NCI-H187 (cell line): ENCODE measurements at regions not wholly inside any gene's neighbourhood (a gene's known extent, or its start where the extent isn't known, plus 50 kb on each side); places are given as distances from the start of the nearest gene placed in this dataset.

Source experiments
- DNase-seq, 2 experiments: peaks; one replicate each; lab custom pipeline; 2025; lab: John Stamatoyannopoulos, UW

DNA sequence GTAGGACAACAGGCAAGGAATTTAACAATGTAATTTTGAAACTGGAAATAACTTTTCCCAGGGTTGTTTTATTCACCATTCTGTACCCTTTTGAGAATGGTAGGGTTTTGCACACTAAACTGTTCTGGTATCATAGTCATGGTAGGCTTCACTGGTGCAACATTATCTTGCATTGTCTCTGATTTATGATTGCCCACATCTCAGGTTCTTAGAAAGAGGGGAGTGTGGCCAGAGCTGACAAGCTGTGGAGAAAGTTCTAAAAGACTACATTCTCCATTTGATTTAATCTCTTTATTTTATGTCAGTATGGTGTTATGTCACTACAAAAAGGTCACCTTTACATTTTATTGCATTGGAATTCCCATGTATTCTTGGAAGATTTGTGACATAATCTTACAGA is 447.3 kb downstream of the GRIA2 start:
- DNase-seq = no peak

DNA sequence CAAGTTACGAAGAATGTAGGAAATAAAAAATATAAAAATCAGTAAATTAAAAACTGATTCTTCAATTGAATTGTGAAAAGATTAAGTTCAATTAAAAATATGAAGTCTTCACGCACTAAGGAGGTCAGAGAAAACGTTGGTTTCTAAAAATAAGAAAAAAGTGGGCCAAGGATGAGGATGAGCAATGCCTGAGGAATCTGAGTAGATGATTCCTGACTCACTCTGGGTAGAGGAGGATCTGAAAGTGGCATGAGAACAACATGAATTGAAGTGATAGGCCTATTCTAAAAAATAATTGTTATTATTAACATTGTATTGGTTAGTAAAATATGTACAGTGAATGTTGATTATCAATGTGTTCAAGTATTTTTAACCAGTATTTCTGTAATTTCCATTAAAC is 444.2 kb downstream of the GRIA2 start:
- no peak for DNase-seq

DNA sequence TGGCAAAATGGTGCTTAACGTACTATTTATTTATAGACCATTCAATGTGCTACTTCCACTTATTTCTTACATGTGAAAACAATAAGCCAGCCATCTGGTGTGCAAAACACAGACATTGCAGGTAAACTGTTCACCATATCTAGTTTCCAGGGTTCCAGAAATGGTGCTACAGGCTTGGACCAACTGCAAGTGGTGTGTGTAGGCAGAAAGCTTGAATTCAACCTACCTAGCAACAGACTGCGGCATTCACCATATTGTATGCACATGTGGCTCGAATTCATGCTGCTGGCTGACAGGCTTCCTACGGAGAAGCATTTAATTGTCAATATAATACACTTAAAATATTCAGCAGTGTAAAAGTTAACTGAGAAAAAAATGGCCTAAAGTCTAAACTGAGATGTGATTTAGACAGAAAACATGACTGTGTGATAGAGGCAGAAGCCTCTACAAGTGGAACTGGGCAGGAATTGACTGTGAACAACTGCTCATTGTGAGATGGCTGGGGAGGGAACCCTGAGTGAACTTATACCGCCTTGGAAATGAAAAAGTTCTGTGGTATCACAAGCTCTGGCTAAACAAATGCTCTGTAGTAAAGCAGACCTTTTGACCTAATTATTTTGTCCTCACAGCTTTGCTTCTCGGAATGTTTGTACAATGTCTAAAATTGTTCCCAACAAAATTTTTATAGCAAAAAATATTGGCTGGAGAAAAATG is 434.7 kb downstream of the GRIA2 start:
- DNase-seq = no peak

DNA sequence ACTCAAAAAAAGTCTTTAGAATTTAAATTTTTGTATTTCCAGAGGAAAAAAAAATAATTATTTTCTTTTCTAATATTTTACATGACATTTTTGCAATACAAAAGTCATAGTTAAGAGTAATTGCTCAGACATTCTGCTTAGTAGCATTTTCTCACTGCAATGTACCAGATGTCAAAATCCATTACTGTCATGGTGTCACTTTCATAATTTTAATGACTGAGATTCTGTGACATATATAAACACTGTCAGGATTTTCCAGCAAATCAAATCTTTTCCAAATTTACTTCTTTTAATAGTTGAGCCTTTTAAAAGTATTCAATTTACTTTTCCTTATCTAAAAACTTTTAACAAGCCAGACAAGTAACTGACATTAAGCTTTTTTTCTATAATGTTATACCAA is 422.7 kb downstream of the GRIA2 start:
- no peak for DNase-seq

DNA sequence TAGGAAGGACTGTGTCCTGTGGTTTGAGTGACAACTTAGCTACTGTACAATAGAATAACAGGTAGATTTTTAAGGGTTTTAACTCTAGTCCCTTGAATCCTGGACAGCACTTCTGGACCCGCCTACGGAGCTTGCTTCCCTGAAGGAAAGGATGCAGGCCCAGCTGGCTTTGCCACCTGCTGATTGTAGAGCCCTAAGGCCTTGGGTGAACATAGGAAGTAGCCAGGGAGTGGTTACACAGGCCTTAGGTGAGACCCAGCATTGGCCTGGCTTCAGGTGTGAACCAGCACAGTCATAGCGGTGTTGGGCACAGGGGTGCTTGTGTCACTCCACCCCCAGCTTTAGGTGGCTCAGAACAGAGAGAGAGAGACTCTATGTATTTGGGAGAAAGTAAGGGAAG is 413.5 kb downstream of the GRIA2 start:
- no peak for DNase-seq

DNA sequence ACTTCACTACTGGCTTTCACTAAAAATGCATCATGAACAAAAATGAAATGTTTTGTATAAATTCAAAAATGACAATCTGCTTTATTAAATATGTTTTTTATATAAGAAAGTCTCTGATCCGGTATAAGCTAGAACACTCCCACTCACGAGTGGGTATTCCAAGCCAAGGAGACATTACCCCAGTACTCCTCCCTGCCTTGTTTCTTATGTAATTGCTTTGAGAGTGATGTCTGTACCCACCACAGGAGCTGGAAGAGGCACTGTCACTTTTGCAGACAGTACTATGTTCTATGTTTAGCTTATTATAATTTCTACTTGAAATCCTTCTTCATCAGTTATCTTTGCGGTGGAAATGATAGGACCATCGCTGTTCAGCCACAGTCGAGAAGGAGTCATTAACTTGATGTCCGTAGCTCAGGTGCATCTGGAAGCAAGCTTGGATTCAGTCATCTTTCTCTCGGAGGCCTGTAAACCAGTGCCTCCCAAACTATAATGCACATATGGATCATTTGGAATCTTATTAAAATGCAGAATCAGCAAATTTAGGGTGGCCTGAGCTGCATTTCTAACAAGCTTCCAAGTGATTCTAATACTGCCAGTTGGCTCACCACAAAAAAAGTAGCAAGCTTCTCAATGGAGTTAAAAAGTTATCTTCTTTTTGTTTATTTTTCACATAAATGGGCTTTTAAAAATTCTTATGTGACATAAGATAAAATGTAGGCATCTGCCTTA is 396.4 kb downstream of the GRIA2 start:
- no peak for DNase-seq

DNA sequence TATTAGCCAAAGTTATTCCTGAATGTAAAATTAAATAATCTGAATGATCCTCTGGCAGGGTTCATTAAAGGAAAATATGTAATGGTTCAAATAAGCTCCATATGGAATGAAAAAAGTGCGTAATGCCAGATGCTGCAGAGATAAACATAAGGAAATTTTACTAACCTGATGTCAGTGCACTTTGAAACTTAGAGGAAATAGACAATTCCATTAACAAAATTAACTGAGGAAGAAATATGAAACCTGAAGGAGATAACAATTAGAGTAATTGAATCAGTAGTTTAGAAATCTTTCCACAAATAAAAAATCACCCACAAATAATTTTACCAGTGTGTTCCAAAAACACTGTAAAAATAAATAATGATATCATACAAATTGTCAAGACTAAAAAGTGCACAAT is 387.5 kb downstream of the GRIA2 start:
- DNase-seq = no peak

DNA sequence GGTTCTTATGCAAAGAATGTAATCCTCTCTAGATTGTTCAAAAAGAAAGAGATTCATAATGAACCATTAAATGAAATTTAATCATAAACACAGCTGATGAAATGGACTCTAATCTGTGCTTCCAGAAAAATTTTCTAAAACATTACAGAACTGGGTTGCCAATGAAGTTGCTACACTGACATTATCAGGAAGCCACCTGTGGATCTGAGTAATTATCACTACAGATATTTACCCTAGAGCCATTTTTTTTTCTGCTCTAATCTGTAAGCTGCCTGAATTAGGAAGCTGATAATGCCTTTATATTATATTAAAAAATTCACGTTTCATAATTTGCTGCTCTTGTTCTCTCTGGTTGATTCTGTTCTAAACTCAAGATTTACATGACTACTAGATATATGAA is 380.1 kb downstream of the GRIA2 start:
- DNase-seq = no peak

DNA sequence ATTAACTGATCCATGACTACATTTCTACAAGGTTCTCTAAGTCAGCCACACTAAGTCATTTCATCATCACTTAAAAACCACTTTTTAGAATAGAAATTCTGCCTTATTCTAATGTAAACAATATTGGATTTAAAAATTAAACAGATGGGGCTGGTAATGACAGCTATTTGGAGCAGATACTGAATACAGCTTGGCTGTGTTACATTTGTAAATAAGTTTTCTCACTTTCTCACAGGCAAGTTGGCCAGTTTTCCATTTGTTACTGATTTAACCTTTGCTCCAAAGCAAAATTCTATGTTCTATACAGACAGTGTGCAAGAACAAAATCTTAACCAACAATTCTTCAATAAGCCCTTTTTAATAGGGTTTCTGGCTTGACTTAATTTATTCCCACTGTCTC is 370.7 kb downstream of the GRIA2 start:
- no peak for DNase-seq

DNA sequence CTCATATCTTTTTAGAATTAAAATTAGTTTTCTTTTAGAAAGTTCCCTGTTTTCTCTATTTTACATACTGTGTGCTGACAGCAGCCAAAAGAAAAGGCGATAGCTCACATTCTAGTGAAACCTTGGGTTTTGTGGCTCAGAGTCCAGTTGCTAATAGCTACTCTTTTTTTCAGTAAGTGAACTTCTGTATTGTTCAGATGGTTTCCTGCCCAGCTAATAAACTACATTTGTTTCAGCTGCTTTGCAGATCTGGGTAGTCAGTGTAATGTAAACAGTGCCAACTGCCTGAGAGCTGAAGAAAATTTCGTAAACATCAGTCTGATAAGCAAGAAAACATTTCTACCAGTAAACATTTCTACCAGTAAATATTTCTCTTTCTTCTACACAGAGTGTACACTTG is 370.2 kb downstream of the GRIA2 start:
- no peak for DNase-seq

DNA sequence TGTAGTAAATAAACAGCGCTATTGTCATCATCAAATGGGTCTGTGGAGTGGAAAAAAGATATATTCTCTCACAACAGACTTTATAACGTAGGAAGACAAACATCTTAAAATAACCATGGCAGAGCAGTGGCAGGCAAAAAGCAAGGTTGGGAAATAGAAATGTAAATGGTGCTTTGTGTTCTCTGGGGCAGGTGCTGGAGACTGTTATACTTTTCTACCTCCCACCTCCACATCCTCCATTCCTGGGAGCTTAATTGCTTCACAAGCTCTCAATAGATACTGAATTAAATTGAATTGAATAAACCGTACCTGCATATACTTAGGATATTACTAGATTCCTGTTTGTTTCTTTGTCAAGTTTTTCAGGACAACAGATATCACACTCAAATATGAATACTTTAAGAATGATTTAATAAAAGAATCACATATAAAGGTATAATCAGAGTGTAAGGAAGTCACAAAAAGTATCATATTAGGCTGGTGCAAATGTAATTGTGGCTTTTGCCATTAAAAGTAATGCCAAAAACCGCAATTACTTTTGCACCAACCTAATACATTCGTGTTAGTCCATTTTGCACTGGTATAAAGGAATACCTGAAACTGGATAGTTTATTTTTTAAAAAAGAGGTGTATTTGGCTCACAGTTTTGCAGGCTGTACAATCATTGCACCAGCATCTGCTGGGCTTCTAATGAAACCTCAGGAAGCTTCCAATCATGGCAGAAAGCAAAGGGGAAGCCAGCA is 367.3 kb downstream of the GRIA2 start:
- DNase-seq = no peak

DNA sequence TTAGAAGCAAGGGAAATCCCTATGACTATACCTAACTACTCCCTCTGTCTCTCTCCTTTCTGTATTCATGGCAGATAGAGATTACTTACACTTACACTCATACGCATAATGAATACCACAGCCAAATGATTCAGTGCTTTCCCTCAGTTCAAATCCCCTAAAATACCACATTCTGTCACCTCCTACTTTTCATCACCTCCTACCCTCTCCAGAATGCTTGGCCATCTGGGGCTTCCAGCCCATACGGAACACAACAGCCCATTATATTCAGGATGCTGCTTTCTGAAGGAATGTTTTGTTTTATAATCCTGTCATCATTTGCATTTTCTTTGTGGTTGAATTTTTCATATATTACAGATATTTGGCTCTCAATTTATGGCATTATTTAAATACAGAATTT is 361.6 kb downstream of the GRIA2 start:
- DNase-seq = no peak

DNA sequence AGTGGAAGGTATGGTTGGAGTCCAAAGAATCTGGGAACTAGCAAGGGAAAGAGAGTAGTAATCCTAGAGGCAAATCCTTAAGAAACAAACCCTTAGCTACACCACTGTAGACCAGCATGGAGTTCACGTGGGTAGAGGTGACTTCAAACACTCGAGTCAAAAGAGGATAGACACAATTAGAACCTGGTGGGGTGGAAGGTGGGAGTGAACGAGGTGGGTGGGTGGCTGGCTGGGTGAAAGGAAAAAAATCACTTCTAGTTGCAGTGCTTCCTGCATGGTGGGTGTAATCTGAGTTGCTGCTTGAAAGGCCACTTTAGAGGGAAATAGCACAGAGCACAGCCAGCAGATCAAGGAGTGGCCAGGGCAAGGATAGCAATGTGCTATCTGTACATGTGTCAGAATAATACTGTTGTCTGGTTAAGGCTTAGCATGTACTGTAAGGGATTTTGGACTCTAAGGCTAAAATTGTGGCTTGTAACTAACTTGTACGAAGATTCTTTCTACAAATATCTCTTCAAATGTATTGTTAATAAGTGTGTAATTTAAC is 356.2 kb downstream of the GRIA2 start:
- DNase-seq = no peak

DNA sequence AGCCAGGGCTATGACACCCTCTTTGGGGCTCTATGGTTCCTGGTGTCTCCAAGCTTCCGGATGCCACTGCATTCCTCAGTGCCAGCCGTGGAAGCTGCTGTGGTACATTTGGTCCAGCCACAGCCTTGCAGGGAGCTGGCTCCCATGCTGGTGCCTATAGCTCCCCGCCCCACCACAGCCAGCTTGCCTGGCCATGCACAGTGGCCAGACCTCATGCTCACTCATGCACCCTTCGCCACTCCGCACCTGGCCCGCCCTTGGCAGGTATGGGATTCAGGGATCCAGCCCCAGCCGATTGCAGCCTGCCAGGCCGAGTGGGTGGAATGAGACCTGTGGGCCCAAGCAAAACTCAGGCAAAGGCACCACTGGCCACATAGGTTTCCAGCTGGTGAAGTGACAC is 354.8 kb downstream of the GRIA2 start:
- no peak for DNase-seq

DNA sequence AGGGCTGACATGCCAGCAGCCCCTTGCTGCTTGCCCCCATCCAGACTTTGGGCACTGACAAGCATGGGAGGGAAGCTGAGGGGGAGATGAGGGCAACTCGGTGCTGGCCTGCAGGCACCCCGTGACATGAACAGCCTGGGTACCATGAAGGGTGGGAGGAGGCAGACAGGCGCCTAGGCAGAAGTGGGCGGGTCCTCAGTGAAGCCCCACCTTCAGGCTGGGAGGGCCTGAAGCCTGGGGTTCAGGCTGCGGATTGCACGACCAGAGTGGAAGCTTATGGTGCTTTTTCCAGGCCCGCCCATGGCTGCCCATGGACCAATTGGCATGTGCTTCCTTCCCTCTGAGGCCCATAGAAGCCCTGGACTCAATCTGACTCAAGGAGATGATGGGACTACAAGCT is 354.1 kb downstream of the GRIA2 start:
- no peak for DNase-seq

DNA sequence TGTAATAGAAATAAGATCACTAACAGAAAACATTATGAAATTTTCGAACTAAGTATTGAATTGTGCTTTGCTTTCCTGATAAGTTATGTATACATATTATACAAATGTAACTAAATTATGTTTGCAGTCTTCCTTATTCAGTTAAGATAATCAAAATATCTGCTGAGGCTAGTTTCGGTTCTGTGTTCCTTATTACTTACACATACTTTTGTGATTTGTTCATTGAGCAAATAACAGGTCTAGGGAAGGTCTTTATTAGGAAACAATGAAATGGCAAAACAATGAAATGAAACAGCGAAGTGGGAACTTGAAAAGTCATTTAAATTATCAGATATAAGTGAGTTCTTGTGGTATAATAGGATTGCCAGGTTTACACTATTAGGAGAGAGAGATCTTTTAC is 352.4 kb downstream of the GRIA2 start:
- no peak for DNase-seq

DNA sequence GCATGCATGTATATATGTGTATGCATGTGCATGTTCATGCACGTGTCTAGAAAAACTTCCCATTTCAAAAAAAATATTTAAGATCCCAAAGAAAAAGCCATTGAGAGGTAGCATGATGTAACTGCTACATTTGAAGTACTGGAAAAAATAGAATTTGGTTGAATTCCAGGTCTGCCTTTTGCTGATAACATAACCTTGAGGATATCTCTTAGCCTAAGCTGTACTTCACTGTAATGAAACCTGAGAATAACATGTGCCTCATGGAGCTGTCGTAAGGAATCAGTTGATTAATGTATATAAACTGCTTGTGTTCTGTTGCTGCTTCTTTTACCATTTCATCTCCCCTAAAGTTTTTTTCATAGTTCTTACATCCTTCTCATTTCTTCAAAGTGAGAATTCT is 351.8 kb downstream of the GRIA2 start:
- DNase-seq = no peak

DNA sequence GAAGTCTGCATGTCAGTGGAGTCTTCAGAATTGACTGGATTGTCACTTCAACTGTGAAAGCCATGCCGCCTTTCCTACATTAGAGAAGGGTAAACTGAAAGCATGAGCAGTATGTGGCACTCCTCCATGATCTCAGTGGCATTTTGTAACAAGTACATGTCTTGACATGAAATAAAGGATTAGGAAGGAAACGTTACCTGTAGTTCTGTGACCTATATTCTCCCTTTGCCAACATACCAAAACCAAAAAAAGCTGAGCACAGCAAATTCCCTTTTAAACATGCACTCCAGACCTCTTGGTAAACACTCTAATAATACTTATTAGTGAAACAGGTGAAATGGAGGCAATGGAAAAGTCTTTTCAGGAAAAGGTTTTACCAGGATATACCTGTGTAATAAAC is 344.2 kb downstream of the GRIA2 start:
- no peak for DNase-seq

DNA sequence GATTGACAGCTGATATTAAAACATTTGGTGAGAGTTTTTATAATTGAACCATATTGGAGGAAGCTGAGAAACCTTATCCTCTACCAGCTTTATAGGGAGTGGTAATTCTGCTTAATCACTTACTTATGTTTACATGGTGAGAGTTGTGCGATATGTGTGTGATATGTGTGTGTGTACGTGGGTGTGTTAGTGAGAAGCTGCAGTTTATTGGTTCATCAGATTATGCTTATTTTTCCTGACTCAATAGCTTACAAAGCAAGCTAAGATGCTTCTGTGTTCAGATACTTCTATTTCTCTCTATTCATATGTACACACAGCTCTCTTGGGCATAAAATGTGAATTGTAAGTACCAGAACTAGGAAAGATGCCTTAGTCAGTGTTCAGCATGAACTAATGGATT is 343.7 kb downstream of the GRIA2 start:
- no peak for DNase-seq

DNA sequence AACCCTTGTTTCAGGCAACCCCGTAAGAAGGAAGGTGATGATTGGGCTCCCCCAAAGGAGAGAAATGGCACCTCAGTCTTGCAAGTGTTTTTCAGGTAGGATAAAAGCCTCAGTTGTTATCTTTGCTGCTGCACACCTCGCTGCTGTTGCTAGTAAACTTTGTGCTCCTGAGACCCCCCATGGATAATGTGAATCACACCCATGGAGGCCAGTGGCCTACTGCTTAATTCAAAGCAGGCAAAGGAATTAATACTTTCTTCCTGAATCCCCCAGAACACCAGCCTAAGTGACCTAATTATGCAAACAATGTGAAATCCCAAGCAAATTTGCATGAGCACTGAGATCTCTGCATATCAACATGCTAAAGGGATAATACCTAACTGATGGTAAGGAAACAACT is 337.5 kb downstream of the GRIA2 start:
- DNase-seq = no peak

DNA sequence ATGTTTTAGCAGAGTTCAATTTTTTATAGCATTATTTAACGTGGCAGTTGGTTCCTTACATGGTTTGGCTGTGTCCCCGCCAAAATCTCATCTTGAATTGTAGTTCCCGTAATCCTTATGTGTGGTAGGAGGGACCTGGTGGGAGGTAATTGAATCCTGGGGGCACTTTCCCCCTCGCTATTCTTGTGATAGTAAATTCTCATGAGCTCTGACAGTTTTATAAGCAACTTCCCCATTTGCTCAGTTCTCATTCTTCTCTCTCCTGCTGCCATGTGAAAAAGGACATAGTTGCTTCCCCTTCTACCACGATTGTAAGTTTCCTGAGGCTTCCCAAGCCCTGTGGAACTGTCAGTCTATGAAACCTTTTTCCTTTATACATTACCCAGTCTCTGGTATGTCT is 329.5 kb downstream of the GRIA2 start:
- no peak for DNase-seq

DNA sequence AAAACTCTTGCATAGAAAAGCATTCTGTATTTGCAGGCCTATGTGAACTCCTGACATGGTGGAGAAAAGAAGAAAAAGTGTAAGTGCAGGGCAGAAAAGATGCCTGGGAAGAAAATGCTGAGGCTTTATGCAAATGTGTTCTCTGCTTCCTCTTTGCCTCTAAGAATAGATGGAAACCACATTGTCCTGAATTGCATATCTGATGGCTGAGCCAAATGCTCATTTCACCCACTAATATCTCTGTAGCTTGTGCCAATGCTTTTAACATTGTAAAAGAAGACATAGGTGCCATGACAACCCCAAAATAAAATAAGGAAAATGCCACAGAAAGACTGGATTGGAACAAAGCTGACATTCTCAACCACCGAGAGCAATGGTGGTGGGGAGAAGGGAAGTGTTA is 307.4 kb downstream of the GRIA2 start:
- no peak for DNase-seq

DNA sequence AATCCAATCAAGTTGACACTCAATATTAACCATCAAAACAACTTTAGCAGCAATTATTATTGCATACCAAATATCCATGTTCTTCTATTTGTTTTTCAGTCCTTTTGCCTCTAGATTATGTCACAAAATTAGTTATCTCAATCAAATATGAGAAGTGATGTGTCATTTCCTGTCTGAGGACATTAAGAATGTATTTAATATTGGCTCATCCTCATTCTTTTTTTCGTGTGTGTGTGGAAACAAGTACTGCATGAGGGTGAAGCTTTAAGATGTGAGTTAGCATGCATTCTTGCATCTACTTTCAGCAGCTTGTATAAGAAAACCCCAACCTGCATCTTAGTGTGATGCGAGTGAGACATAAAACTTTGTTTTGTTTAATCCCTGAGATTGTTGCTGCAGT is 301.4 kb downstream of the GRIA2 start:
- no peak for DNase-seq
